GM18870 (cell line): ENCODE measurements at regions not wholly inside any gene's neighbourhood (a gene's known extent, or its start where the extent isn't known, plus 50 kb on each side); places are given as distances from the start of the nearest gene placed in this dataset.
"Not testable (repeated sequence)": the region's sequence is repeated elsewhere in the genome, so short reads cannot be mapped to it uniquely, and the experiment has no call there.

Experiments
- ATAC-seq: cut with Tn5 transposase; IDR thresholded peaks from one replicate; pipeline ENCODE4 v1.9.1; 2021; ENCODE audit warnings: moderate library complexity; ENCODE audit not compliant: unreplicated experiment

DNA sequence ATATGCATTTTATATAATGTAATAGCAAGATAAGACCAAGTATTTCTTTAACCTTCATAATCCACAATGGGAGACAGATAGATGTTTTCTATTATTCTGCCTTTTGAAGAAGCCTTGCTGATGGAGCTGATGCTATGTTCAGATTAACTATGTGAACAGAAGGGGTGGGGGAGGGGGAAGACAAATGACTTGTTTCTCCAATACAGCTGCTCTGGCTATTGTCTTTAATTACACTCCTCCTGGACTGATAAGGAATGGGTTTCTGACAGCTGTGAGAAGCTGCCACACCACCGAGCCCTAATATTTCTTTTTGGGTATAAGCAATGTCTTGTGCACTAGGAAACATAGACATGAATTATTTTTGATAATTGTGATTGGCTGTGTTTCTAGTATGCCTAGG is 62.0 kb downstream of the CAVIN4 start:
- no peak for ATAC-seq

DNA sequence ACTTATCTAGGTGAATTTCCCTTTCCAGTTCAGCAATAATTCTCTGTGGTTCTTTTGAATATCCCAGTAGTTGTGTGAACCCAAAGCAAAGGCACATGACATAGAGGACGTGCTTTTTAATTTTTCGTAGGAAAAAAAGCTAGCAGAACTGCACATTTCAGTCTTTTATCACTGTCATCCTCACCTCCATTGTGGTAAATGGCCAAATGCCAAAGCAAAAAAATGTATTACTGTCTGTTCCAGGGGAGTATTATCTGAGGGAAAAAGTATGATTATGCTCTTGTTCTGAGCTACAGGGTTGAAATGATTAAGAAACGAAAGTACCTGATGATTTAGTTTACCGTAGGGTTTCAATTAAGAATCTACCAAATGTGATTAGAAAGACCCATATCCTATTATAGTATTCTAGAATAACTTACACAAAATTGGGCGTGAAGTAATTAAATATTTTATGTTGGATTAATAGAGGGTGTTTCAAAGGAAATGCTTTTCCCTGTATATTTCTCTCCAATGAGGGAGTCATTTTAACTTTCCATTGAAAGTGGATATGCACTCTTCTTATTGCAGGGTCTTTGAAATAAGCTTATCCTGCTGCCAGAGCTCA is 62.7 kb downstream of the CAVIN4 start:
- no peak for ATAC-seq

DNA sequence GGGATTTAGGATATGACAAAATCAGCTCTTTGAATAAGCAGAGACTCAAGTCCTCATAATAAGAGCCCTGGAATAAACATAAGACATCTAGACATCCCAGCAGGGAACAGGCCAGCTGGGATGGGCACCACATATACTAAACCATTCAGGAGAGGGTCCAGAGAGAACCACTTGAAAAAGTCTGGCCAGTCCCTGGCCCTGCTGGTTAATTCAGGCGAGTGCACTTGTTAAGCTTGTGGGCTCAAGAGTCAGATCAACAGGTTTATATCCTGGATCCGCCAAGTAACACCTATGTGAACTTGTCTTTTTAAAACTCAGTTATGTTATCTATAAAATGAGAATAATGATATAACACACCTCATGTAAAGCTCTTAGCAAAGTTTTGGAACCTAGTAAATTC is 63.3 kb downstream of the CAVIN4 start:
- ATAC-seq, result no peak

DNA sequence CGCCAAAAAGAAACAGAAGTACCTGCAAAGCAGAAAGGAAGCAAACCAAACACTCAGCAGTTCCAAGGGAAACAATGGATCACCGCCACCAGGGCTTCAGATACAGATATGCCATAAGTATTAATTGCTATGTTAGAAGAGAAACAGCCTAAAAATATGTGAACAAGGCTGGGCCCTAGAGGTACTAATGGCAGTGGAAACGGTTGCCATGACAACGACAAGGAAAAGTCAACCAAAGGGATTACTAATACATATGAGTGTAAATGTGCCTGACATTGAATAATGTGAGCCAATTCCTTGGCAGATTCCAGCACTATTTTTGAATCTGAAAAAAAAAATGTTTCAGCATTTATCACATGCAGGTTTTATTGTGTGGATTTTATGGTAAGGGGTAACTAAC is 75.0 kb downstream of the CAVIN4 start:
- no peak for ATAC-seq

DNA sequence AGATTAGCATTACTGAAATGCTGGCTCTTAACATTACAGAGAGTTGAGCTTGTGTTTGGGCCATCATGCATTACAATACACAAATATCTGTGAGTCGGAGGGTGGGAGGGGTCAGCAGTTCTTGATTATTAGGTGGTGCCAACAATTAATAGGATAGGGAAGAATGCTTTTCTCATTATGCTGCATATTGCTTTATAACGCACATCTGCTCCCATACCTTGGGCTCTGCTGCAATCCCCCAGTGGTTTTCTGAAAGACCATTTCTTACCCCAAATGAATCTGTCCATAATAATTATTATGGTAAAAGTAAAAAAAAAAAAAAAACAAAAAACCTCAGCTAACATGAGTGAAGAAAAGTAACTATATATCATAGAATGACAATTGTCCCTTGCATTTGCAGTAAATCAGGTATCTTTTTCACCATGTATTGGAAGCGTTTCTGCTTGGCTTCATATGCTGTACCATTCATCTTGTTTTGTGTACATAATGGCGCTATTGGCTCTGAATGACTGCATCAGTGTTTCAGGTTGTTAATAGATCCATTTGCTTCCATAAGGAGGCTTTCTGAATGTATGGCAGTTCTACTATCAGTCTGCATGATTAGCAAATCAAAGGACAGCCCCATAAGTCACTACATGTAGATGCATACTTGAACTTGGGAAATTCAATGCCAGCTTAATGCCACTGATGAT is 75.9 kb downstream of the CAVIN4 start:
- no peak for ATAC-seq

DNA sequence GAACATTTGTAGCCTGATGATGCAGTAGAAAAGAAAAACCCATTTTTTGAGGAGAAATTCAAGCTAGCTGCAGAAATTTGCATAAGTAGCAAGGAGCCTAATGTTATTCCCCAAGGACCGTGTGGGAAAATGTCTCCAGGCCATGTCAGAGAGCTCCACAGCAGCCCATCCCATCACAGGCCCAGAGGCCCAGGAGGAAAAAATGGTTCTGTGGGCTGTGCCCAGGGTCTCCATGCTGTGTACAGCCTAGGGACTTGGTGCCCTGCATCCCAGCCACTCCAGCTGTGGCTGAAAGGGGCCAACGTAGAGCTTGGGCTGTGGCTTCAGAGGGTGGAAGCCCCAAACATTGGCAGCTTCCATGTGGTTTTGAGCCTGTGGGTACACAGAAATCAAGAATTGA is 79.0 kb downstream of the CAVIN4 start:
- ATAC-seq, result not testable (repeated sequence)

DNA sequence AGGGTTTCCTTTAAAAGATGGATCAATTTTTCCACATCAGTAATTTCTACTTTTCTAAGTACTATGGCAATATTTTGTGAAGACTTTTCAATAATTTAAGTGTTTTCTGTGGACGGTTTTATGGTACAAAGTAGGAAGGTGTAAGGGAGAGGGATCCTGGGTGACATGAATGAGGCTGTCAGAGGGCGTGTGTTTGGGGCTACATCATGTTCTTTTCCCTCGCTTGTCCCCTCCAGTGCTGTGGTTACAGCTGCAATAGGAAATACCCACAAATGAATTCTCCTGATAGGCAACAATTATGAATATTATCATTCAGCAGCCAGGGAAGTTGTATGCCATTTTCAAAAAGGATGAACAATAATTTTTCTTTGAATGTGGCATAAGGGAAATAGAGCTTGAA is 83.8 kb downstream of the CAVIN4 start:
- no peak for ATAC-seq

DNA sequence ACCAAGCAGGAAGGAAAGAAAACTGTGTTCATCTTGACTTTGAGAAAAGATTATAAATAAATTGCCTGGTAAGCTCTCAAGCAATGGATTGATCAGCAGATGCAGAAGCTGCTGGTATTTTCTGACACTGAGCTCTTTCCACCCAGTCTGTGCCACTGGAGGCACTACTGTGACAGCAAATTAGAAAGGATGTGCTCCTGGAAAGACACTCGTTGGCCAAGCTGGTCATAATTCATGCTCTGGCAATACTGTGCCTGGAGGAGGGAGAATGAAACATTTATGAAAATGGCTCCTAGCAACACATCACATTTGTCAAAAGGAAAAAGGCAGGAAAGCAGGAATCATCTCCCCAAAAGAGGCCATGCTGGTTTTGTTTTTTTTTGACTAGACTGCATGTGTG is 84.2 kb downstream of the CAVIN4 start:
- no peak for ATAC-seq

DNA sequence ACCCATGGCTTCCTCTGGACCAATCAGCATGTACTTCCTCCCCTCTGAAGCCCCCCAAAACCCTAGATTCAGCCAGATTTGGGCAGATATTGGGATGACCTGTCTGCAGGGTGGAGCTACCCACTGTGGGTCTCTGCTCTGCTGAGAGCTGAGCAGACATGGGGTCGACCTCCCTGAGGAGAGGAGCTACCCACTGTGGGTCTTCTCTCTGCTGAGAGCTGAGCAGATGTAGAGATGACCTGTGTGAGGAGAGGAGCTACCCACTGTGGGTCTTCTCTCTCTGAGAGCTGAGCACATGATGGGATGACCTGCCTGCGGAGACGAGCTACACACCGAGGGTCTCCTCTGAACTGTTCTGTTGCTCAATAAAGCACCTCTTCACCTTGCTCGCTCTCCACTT is 89.6 kb downstream of the CAVIN4 start:
- ATAC-seq, result no peak

DNA sequence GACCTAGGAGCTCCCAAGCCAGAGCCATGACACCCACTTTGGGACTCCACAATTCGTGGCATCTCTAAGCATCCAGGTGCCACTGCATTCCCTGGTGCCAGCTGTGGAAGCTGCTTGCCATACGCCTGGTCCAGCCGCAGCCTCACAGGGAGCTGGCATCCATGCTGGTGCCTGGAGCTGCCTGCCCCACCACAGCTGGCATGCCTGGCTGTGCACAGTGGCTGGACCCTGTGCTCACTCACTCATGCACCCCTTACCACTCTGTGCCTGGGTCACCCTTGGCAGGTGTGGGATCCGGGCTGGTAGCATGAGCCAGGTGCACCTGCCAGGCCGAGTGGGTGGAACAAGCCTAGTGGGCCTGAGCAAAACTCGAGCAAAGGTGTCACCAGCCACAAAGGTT is 90.1 kb downstream of the CAVIN4 start:
- no peak for ATAC-seq

DNA sequence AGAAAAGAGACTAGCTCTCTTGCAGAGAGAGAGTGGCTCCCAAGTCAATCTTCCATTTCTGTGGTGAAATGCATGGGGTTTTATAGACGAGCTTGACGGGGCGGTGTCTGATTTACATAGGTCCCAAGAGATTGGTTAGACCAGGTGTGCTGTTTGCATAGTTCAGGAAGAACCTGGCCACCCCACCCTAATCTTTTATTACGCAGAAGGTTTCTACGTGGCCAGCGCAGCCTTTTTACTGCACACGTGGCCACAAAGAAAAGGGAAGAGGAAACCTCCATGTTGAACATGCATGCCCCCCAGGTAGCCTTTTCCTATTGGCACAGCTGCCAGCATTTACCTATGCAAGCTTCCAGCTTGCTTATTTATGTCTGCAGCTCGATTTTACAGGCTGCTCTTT is 92.1 kb downstream of the CAVIN4 start:
- no peak for ATAC-seq

DNA sequence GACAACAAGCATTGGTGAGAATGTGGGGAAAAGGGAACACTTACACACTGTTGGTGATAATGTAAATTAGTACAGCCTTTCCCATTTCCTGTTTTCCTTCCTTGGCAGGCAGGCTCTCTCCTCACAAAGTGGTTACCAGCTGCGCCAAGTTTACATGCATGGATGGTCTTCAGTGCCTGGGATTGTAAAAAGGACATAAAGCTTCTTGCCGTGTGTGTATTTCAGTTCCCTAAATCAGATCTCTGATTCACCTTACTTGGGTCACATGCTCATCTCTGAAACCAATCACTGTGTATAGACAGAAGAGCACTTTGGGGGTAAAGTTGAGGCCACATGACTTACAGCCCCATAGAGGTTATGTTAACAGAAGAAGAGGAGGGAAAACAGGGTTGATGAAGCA is 92.8 kb downstream of the CAVIN4 start:
- peak; percentile 91 for ATAC-seq

DNA sequence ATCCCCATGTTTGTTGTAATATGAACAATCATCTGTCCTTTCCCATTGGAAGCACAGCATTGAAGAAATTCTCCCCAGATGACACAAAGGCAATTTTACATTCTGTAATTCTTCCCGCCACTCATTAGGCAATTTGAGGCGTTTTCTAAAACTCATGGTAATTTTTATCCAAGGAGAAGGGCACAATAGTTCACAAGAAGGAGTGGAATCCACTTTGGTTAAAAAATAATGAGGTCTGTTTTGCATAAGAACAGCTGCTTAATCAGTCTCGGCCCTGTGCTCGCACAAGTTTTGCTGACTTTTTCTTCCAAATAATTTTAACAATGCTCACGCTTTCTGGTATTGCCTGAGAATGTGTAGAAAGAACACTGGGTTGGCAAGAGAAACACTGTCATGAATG is 94.0 kb downstream of the CAVIN4 start:
- no peak for ATAC-seq

DNA sequence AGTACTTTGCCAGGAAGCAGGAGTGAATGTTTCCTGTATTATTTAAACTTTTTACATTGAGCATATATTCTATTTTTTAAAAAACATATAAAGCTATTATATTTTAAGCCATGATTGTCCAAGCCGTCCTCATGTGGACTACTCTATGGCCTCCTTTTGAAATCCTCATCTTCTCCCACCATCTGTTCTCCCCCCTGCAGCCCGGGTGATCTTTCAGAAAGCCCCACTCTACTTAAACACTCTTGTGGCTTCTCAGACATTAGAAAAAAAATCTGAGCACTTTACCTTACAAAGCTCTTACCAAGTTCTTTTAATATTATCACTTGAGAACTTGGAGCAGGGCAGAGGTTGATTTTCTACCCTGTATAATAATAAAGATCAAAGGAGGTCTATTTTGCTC is 95.4 kb downstream of the CAVIN4 start:
- ATAC-seq, result no peak

DNA sequence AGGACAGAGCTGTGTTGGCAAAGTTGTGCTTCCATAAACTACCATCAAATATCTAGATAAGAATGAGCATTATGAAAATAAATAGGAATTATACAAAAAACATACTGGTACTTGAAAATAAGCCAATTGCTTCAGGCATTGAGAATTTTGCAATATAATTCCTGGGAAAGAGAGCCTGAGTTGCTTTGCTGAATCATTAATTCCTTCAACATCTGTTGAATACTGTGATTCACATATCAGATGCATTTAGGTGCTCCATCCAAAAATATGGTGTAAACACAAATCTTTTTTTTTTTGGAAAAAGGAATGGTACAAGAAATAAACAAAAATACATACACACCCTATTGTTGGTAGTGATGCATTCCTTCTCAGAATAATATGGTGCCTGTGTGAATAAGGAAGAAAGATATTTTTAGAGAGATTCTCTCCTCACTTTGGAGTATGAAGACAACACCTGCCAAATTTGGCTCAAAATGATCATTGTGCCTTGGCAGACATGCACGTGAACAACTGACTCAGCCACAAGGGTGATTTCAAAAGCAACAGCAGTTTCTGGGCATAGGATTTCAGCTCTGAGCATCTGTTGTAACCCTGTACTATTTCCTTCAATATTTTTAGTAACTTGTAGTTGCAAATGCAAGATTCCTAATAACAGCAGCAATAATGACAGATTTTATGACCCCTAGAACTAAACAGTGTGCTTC is 96.7 kb downstream of the CAVIN4 start:
- ATAC-seq, result no peak

DNA sequence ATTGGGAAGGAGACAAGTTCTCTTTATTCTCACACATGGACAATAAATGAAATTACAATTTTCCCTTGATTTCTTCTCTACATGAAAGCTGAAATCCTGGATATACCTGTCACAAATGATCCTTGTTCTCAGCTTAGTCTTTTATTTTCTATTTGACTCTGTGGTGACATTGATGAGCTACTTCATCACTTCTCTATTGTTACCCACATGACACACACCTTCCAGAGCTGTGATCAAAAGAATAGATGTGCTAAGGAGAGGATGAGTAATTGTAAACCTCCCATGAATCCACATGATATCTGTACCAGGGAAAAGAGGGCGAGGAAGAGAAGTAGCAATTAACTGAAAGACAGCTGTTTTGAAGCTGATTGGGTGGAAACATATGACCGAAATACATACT is 102.0 kb downstream of the CAVIN4 start:
- ATAC-seq, result no peak

DNA sequence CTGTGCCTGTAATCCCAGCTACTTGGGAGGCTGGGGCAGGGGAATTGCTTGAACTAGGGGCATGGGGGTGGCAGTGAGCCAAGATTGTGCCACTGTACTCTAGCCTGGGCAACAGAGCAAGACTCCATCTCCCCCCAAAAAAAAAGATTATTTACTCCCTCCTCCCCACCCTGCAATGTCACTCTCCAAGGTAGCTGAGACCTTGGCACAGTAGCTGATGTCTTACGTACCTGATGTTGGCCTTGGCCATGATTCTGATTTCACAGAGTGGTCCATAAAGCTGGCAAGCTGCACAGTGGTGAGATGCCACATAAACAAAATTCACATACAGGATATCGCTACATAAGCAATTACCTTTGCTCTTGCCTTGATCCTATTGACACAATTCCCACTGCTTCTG is 108.5 kb downstream of the CAVIN4 start:
- ATAC-seq, result no peak

DNA sequence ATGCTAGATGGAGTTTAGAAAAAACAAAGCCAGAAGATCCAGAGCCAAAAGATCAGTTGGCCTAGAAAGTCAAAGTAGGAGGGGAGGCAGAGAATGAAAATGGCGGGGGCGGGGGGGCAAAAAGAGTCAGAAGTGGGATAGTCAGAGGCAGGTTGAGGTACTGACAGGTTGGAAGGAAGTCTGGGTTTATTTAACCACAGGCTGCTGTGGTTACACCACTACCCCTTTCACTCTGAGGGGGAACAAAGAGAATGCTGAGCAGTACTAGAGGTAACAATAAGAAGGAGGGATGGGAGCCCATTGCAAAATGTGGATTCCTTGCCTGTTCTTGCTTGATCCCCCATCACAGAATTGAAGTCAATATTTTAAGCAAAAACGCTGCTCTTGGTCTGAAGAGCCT is 111.8 kb downstream of the CAVIN4 start:
- peak; percentile 73 for ATAC-seq

DNA sequence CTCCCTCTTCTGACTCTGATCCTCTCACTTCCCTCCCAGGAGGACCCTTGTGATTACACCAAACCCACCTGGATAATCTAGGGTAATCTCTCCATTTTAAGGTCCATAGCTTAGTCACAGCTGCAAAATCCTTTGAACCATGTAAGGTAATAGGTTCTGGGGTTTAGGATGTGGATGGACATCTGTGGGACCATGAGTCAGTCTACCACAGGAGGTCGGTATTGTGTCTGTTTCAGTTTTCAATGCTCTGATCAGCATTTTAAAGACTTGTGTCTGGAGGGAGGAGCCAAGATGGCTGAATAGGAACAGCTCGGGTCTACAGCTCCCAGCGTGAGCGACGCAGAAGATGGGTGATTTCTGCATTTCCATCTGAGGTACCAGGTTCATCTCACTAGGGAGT is 112.6 kb downstream of the CAVIN4 start:
- ATAC-seq, result no peak

DNA sequence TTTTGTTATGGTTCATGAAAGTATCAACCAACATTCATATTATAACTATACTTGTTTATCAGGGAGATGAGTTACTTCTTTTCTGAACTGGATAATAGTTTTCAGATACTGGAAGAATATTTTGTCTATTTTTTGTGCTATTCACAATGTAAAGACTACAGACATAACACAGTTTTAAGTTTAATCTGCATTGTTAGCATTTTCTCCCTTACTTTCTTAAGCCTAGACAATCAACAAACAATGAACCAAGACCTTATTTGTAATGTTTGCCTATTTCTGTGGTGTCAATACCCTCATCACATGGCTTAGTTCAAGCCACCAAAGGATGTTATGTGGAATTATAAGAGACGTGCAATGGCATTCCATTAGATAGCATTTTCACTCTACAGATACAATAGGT is 119.5 kb downstream of the CAVIN4 start:
- no peak for ATAC-seq

DNA sequence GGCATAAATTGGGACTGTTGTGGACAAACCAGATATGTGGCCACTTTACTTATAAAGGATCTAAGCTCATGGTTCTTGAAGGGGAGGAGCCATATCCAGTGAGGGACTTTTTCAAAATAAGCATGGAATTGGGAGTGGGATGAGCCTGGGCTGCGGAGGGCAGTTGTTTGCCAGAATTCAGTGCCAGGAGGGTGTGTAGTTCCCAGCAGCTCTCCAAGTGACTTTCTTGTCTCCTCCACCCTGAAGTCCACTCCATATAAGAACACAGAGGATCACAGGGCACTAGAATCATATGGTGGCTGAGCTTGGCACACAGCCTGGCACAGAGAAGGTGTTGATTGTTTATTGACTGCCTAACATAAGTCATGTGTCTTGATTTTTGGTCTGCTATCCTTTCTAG is 121.1 kb downstream of the CAVIN4 start:
- no peak for ATAC-seq

DNA sequence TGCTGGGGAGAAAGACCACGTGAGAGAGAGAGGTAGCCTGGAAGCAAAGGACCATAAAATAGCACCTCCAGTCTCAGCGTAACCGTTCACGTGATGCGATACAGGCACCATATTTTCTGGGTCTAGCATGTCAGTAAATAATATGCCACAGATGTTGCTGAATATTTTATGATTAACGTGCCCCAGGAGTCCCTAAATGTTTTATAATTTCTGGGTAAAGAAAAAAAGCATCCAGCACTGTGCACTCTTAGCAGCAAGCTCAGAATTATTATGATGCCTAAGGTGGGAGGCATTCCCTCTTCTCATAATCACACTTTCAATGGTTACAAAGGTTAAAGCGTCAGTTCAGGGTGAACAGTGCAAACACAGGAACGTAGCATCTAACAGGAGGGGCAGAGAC is 121.8 kb downstream of the CAVIN4 start:
- ATAC-seq, result no peak
